Panc1 (cell line): ENCODE measurements at regions not wholly inside any gene's neighbourhood (a gene's known extent, or its start where the extent isn't known, plus 50 kb on each side); places are given as distances from the start of the nearest gene placed in this dataset.

Experiments used
- CTCF ChIP-seq: fragments of 450-650 bp; IDR thresholded peaks from 2 replicates; pipeline ENCODE4 v1.5.1; 2017; ENCODE audit warnings: mild to moderate bottlenecking
- POLR2AphosphoS5 ChIP-seq: IDR thresholded peaks from 2 replicates; pipeline ENCODE4 v1.6.1; 2012; ENCODE audit warnings: mild to moderate bottlenecking, low read depth, low read length, moderate library complexity
- REST ChIP-seq, 2 experiments: IDR thresholded peaks; 2 replicates each; pipeline ENCODE4 v1.6.1; 2011 to 2012; ENCODE audit warnings: low read depth in 2 of 2, control low read depth in 1 of 2, low read length in 1 of 2, mild to moderate bottlenecking in 1 of 2, moderate library complexity in 1 of 2; ENCODE audit not compliant: insufficient read depth in 1 of 2
- SIN3A ChIP-seq: IDR thresholded peaks from 2 replicates; pipeline ENCODE4 v1.6.1; 2012; ENCODE audit warnings: low read depth, mild to moderate bottlenecking, low read length, moderate library complexity, borderline replicate concordance; ENCODE audit not compliant: insufficient read depth
- TCF7L2 ChIP-seq: IDR thresholded peaks from 2 replicates; pipeline ENCODE4 v1.6.1; 2011; ENCODE audit warnings: mild to moderate bottlenecking, low read depth, low read length, inconsistent platforms

GRCh38 chr11:57092028-57092698, 89.6 kb upstream of the LRRC55 start:
- no peak for TF ChIP-seq CTCF
- no peak for TF ChIP-seq POLR2AphosphoS5
- no peak for TF ChIP-seq SIN3A
- TF ChIP-seq REST (IDR thresholded peaks at IDR 0.05; ENCODE audit: insufficient read depth in 1 of 2, low read depth in 2 of 2, low read length in 1 of 2) = no peak
- TF ChIP-seq TCF7L2 = no peak
